K562 (cell line): ENCODE measurements at regions not wholly inside any gene's neighbourhood (a gene's known extent, or its start where the extent isn't known, plus 50 kb on each side); places are given as distances from the start of the nearest gene placed in this dataset.

ENCODE experiments used
- ATAC-seq: fragments of 200-7000 bp; cut with Tn5 transposase; 3 replicates; pipeline ENCODE4 v1.9.1; 2020; ENCODE audit warnings: moderate library complexity
- BruUV-seq: library from RNA; stranded (reverse); fragments of 400-500 nt; replicated peaks from 2 replicates; lab custom pipeline; 2021; lab: Mats Ljungman, UMichigan
- CTCF ChIA-PET: fragments of 300-600 bp; formaldehyde crosslinking; extraction: SDS; loops from one replicate; lab custom pipeline; 2021; ENCODE audit warnings: low intra/inter-chr PET ratio; lab: Yijun Ruan, JAX
- POLR2A ChIA-PET: fragments of 300-600, 350-650 bp; sonication (Branson Sonifier 250); formaldehyde crosslinking; extraction: SDS; loops from one replicate; lab custom pipeline; 2021; ENCODE audit warnings: antibody characterized with exemption, inconsistent platforms; lab: Yijun Ruan, JAX
- DNase-seq, 4 experiments: peaks; one replicate each; pipeline versions ENCODE4 v3.0.0 to v3.0.0-alpha.2; 2011 to 2018; ENCODE audit warnings: low spot score in 3 of 4, mixed read lengths in 3 of 4; ENCODE audit errors: extremely low read depth in 1 of 4
- FAIRE-seq: peaks from 2 replicates; lab custom pipeline; 2011; peaks lifted over from hg19 to GRCh38; lab: Jason Lieb, UNC
- H2AFZ ChIP-seq: 2 replicates; pipeline ENCODE4 v1.6.0; 2011; ENCODE audit warnings: low read depth, low read length, control low read depth, inconsistent platforms
- H3K27ac ChIP-seq: fragments of 200-600 bp; 3 replicates; pipeline ENCODE4 v1.8.0; 2011; ENCODE audit warnings: low read depth, mild to moderate bottlenecking, control low read depth, inconsistent platforms, low read length, moderate library complexity, mixed read lengths; ENCODE audit errors: extremely low read depth
- H3K27me3 ChIP-seq, 2 experiments: fragments of 300-600 bp in 1 of 2; 2 replicates in 1 of 2; 3 replicates in 1 of 2; pipeline versions ENCODE4 v1.6.0 to v1.8.0; 2011; ENCODE audit warnings: inconsistent platforms in 2 of 2, low read length in 2 of 2, mild to moderate bottlenecking in 1 of 2, mixed read lengths in 1 of 2, moderate library complexity in 1 of 2; ENCODE audit not compliant: control insufficient read depth in 2 of 2, insufficient read depth in 2 of 2
- H3K36me3 ChIP-seq: fragments of 300-600 bp; 3 replicates; pipeline ENCODE4 v1.8.0; 2011; ENCODE audit warnings: mild to moderate bottlenecking, low read length, inconsistent platforms; ENCODE audit not compliant: control insufficient read depth, insufficient read depth
- H3K4me1 ChIP-seq, 2 experiments: fragments of 200-600 bp in 1 of 2; replicated peaks in 1 of 2; 2 replicates in 1 of 2; 3 replicates in 1 of 2; pipeline versions ENCODE4 v1.5.1 to v1.8.0; 2011; ENCODE audit warnings: inconsistent platforms in 2 of 2, low read length in 2 of 2, mild to moderate bottlenecking in 1 of 2, mixed read lengths in 1 of 2, moderate library complexity in 1 of 2; ENCODE audit not compliant: control insufficient read depth in 2 of 2, insufficient read depth in 2 of 2
- H3K4me2 ChIP-seq: 2 replicates; pipeline ENCODE4 v1.6.1; 2011; ENCODE audit warnings: low read length, control low read depth, inconsistent platforms, mixed read lengths; ENCODE audit not compliant: insufficient read depth
- H3K4me3 ChIP-seq: fragments of 200-600 bp; sonication (generic), shearing (Covaris generic); 2 replicates; pipeline ENCODE4 v1.5.1; 2016; ENCODE audit warnings: control low read depth, inconsistent platforms
- H3K79me2 ChIP-seq: fragments of 200-600 bp; 3 replicates; pipeline ENCODE4 v1.8.0; 2011; ENCODE audit warnings: low read length, inconsistent platforms; ENCODE audit not compliant: control insufficient read depth, insufficient read depth
- H3K9ac ChIP-seq, 2 experiments: 2 replicates each; pipeline versions ENCODE4 v1.6.0 to v1.6.1; 2011; ENCODE audit warnings: low read depth in 2 of 2, low read length in 2 of 2, control low read depth in 1 of 2, inconsistent platforms in 1 of 2, mild to moderate bottlenecking in 1 of 2, mixed read lengths in 1 of 2; ENCODE audit not compliant: insufficient read depth in 1 of 2
- H3K9me1 ChIP-seq: one replicate; pipeline ENCODE4 v1.6.0; 2011; ENCODE audit warnings: inconsistent platforms, mild to moderate bottlenecking, low read length, moderate library complexity; ENCODE audit not compliant: control insufficient read depth, insufficient read depth
- H3K9me3 ChIP-seq: replicated peaks from 2 replicates; pipeline ENCODE4 v1.5.1; 2011; ENCODE audit warnings: low read depth, low read length, inconsistent platforms; ENCODE audit not compliant: control insufficient read depth, insufficient read depth
- H4K20me1 ChIP-seq: replicated peaks from 2 replicates; pipeline ENCODE4 v1.6.1; 2011; ENCODE audit warnings: low read length, inconsistent platforms, mixed read lengths; ENCODE audit not compliant: control insufficient read depth, insufficient read depth
- IFI16 ChIP-seq: fragments of 250-450 bp; sonication (Bioruptor Pico); IDR thresholded peaks from 2 replicates; pipeline ENCODE4 v2.1.2; 2022; ENCODE audit warnings: mild to moderate bottlenecking, inconsistent platforms
- NCOA1 ChIP-seq: fragments of 450-650 bp; IDR thresholded peaks from 2 replicates; pipeline ENCODE4 v1.6.1; 2016; ENCODE audit warnings: low read depth
- NEUROD1 ChIP-seq: fragments of 150-350 bp; IDR thresholded peaks from 2 replicates; pipeline ENCODE4 v1.6.1; 2014; ENCODE audit warnings: borderline replicate concordance, low read length, low read depth; ENCODE audit not compliant: partially characterized antibody
- SRF ChIP-seq, 2 experiments: fragments of 250-450, 450-650 bp in 1 of 2; sonication (Bioruptor Pico) in 1 of 2; sonication (generic) in 1 of 2; formaldehyde crosslinking; IDR thresholded peaks; 2 replicates each; pipeline versions ENCODE4 v1.5.0 to v1.5.1; 2020 to 2022; ENCODE audit warnings: mild to moderate bottlenecking in 1 of 2, missing genetic modification reagents in 1 of 2
- ZNF12 ChIP-seq: sonication (generic); formaldehyde crosslinking; IDR thresholded peaks from 2 replicates; pipeline ENCODE4 v1.4.0; 2020; ENCODE audit warnings: mild to moderate bottlenecking, missing genetic modification reagents
- WGBS: fragments of 100-300 bp; shearing (Covaris generic); methylation state at CpG from one replicate; pipeline ENCODE4 v1.1.6; 2016; ENCODE audit warnings: low coverage, mixed read lengths; ENCODE audit not compliant: insufficient coverage; ENCODE audit errors: missing lambda C conversion rate; 5-methylcytosine and 5-hydroxymethylcytosine counted together
- in situ Hi-C: fragments of 300-500 bp; cut with MboI; formaldehyde crosslinking; loops from 4 replicates; pipeline ENCODE4 v1.15.0; 2018; ENCODE audit warnings: inconsistent platforms, mixed read lengths
- intact Hi-C: fragments of 100-400 bp; cut with micrococcal nuclease; formaldehyde crosslinking; loops from 2 replicates; pipeline ENCODE4 v1.14.2; 2022
- TF ChIP-seq, protein P1 (sequence below): fragments of 250-450 bp; sonication (Bioruptor Pico); IDR thresholded peaks from 2 replicates; pipeline ENCODE4 v1.5.0; 2021; ENCODE audit warnings: mild to moderate bottlenecking, moderate library complexity
- TF ChIP-seq, protein P2 (sequence below): fragments of 250-450 bp; sonication (Bioruptor Pico); IDR thresholded peaks from 2 replicates; pipeline ENCODE4 v1.5.0; 2020; ENCODE audit warnings: mild to moderate bottlenecking, borderline replicate concordance

DNA sequence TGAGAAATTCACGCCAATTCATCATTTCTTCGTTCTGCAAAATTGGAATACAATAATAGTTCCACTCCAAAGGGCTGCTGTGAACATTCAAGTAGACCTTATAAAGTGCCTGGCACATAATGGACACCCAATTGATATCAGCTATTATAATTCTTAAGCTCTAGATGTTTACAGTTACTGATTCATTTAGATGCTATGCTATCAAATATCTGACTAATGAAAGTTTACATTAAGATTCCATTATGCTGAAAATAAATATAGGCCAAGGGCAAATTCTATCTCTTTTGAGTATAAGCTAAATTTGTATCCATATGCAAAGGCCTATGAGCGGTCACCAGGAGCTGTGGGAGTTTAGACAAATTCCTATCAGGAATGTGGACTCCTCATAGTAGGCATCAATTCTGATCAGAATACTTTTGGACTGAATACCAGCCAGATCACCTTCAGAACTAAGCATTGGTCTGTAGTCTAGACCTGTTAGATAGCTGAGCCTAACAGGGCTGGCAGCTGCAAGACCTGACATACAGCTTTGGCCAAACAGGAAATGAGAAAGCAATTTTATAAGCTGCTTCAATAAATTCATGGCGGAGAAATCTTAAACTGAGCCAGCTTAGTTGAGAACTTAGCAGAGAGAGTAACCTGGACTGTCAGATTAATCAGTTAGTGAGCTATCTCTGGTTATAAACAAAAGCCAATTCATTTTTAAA lies 384.3 kb upstream of the ACTRT1 start:
- H2AFZ ChIP-seq = no peak overlapping the region

GRCh38 chrX:128425546-128425945 lies 373.3 kb upstream of the ACTRT1 start:
- H4K20me1 ChIP-seq = no peaks in the 10 kb centered on the region
- H3K79me2 ChIP-seq = no peaks in the 10 kb centered on the region
- no peak overlapping the region for H3K4me3 ChIP-seq
- in situ Hi-C loops (no loop called here), intact Hi-C loops (no loop called here)
- no peaks in the 10 kb centered on the region for H3K9me1 ChIP-seq
- H3K27ac ChIP-seq = no peak overlapping the region
- BruUV-seq = no TSS peak
- H3K36me3 ChIP-seq = no peaks in the 10 kb centered on the region
- ATAC-seq (no peak), DNase-seq (no peak), FAIRE-seq (no peak)
- no peak overlapping the region for H3K4me2 ChIP-seq
- no peaks in the 10 kb centered on the region for H3K9me3 ChIP-seq
- CTCF ChIA-PET = no interaction called here
- POLR2A ChIA-PET = no interaction called here
- no peak overlapping the region for H3K9ac ChIP-seq
- H3K4me1 ChIP-seq = no peaks in the 10 kb centered on the region
- no peaks in the 10 kb centered on the region for H3K27me3 ChIP-seq
- H2AFZ ChIP-seq = no peak overlapping the region
- TF ChIP-seq IFI16 (no peak), NEUROD1 (no peak)
- TF ChIP-seq, protein P1, sequence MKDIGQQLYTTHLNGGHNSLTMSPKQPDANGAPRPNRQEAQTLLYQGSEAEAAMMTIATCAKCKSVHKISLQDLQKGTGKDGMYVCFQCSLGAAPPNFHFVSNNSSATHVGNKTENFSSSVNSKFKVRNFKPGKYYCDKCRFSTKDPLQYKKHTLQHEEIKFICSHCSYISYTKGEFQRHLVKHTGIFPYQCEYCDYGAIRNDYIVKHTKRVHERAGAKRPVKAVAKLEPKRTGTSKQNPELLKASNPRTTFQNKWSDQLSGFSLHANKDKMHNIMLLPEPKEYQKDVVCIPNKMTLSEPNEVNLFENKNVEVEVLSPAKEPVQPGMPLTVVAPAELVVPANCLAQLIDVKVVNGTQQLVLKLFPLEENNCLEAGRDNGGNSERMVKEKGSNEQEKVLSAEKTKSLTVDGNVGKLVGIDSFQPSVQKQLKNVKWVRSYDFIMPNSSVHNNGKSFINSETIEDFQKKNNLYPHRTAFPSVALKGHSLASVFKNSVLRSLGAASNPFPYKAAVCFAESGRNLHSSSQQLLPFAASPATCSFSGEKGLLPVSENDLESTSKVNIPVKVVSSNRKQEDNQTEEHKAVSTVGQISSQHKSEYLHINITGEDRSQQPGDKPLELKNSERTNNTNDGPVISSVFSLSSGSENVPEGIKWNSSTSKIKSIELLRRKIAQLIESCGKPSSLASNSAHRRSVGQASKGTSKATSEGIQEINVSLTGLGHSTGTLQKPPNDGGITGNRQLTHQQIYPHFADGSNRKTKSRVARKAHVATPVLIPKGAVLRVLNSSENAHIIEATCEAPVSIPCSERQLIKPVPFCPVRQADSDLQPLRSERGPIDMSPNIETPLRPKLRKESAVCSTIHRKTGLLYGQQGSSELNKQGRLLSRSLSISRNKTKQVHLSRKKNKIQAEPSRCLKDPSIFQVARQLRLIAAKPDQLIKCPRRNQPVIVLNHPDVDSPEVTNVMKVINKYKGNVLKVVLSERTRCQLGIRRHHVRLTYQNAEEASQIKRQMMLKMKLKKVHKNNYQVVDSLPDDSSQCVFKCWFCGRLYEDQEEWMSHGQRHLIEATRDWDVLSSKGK (CRISPR knock-in tag) = no peak
- TF ChIP-seq, protein P2, sequence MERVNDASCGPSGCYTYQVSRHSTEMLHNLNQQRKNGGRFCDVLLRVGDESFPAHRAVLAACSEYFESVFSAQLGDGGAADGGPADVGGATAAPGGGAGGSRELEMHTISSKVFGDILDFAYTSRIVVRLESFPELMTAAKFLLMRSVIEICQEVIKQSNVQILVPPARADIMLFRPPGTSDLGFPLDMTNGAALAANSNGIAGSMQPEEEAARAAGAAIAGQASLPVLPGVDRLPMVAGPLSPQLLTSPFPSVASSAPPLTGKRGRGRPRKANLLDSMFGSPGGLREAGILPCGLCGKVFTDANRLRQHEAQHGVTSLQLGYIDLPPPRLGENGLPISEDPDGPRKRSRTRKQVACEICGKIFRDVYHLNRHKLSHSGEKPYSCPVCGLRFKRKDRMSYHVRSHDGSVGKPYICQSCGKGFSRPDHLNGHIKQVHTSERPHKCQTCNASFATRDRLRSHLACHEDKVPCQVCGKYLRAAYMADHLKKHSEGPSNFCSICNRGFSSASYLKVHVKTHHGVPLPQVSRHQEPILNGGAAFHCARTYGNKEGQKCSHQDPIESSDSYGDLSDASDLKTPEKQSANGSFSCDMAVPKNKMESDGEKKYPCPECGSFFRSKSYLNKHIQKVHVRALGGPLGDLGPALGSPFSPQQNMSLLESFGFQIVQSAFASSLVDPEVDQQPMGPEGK = no peak

More for the DNA sequence above, 384.3 kb upstream of the ACTRT1 start:
- DNase-seq (no peak), FAIRE-seq (no peak), ATAC-seq (no peak)
- H3K9me1 ChIP-seq = no peaks in the 10 kb centered on the region
- H3K9ac ChIP-seq = no peak overlapping the region
- H3K79me2 ChIP-seq = no peaks in the 10 kb centered on the region
- no peaks in the 10 kb centered on the region for H3K36me3 ChIP-seq
- H3K4me3 ChIP-seq = no peak overlapping the region
- H3K4me1 ChIP-seq = no peaks in the 10 kb centered on the region
- ChIA-PET CTCF (no interaction called here), POLR2A (no interaction called here)
- H4K20me1 ChIP-seq = no peaks in the 10 kb centered on the region
- no peak overlapping the region for H3K4me2 ChIP-seq
- H3K27ac ChIP-seq = no peak overlapping the region
- intact Hi-C loops (no loop called here), in situ Hi-C loops (no loop called here)
- BruUV-seq = no TSS peak
- 0% methylated on average over 4 of the region's 4 CpGs for WGBS
- no peaks in the 10 kb centered on the region for H3K27me3 ChIP-seq
- H3K9me3 ChIP-seq = no peaks in the 10 kb centered on the region
- no peak for TF ChIP-seq NCOA1
- TF ChIP-seq SRF (CRISPR knock-in tag; IDR thresholded peaks at IDR 0.05) = no peak
- no peak for TF ChIP-seq ZNF12 (CRISPR knock-in tag)
